Fibroblast of gingiva (primary cell): ENCODE measurements at regions not wholly inside any gene's neighbourhood (a gene's known extent, or its start where the extent isn't known, plus 50 kb on each side); places are given as distances from the start of the nearest gene placed in this dataset.
"Not testable (repeated sequence)": the region's sequence is repeated elsewhere in the genome, so short reads cannot be mapped to it uniquely, and the experiment has no call there.

Experiments
- DNase-seq: peaks from one replicate; pipeline ENCODE4 v3.0.0-alpha.2; 2011; ENCODE audit warnings: low read depth

- no peak for DNase-seq
These were observed 753.6 kb upstream of the TMEFF2 start for GRCh38 chr2:192948316-192948715.

- DNase-seq: no peak
These were observed 752.6 kb upstream of the TMEFF2 start for GRCh38 chr2:192947352-192947751.

- DNase-seq: no peak
These were observed 746.0 kb upstream of the TMEFF2 start for GRCh38 chr2:192940767-192941166.

- no peak for DNase-seq
These were observed 737.6 kb upstream of the TMEFF2 start for GRCh38 chr2:192932376-192932775.

- not testable (repeated sequence) for DNase-seq
These were observed 726.9 kb upstream of the TMEFF2 start for GRCh38 chr2:192921631-192922030.

- DNase-seq: no peak
These were observed 706.7 kb upstream of the TMEFF2 start for GRCh38 chr2:192901446-192901845.

- DNase-seq: no peak
These were observed 704.7 kb upstream of the TMEFF2 start for GRCh38 chr2:192899466-192899865.

GRCh38 chr2:192893976-192894375, 699.2 kb upstream of the TMEFF2 start:
- DNase-seq: not testable (repeated sequence)

- DNase-seq: no peak
These were observed 693.4 kb upstream of the TMEFF2 start for GRCh38 chr2:192888109-192888508.

GRCh38 chr2:192887337-192887736, 692.6 kb upstream of the TMEFF2 start:
- DNase-seq: no peak

- DNase-seq: no peak
These were observed 691.9 kb upstream of the TMEFF2 start for GRCh38 chr2:192886636-192887035.

- DNase-seq: no peak
These were observed 690.9 kb upstream of the TMEFF2 start for GRCh38 chr2:192885569-192886160.

GRCh38 chr2:192877159-192877558, 682.4 kb upstream of the TMEFF2 start:
- DNase-seq: no peak

- no peak for DNase-seq
These were observed 682.0 kb upstream of the TMEFF2 start for GRCh38 chr2:192876698-192877097.

- DNase-seq: no peak
These were observed 660.0 kb upstream of the TMEFF2 start for GRCh38 chr2:192854706-192855105.

GRCh38 chr2:192854031-192854430, 659.3 kb upstream of the TMEFF2 start:
- DNase-seq: no peak

GRCh38 chr2:192828947-192829346, 634.2 kb upstream of the TMEFF2 start:
- no peak for DNase-seq

GRCh38 chr2:192828175-192828574, 633.4 kb upstream of the TMEFF2 start:
- DNase-seq: no peak

- no peak for DNase-seq
These were observed 633.0 kb upstream of the TMEFF2 start for GRCh38 chr2:192827735-192828134.

- DNase-seq: no peak
These were observed 619.6 kb upstream of the TMEFF2 start for GRCh38 chr2:192814376-192814775.

- DNase-seq: no peak
These were observed 618.6 kb upstream of the TMEFF2 start for GRCh38 chr2:192813341-192813740.

GRCh38 chr2:192809173-192809572, 614.4 kb upstream of the TMEFF2 start:
- DNase-seq: no peak

GRCh38 chr2:192783643-192784042, 588.9 kb upstream of the TMEFF2 start:
- no peak for DNase-seq

GRCh38 chr2:192775459-192776262, 580.9 kb upstream of the TMEFF2 start:
- no peak for DNase-seq
